GM20000 (cell line): ENCODE measurements at regions not wholly inside any gene's neighbourhood (a gene's known extent, or its start where the extent isn't known, plus 50 kb on each side); places are given as distances from the start of the nearest gene placed in this dataset.

Experiments
- DNase-seq: peaks from one replicate; pipeline ENCODE4 v3.0.0; 2012; ENCODE audit warnings: low spot score
- TF ChIP-seq, protein P1 (sequence below): IDR thresholded peaks from 2 replicates; pipeline ENCODE4 v1.5.1; 2012; ENCODE audit warnings: mild to moderate bottlenecking, control low read depth; ENCODE audit errors: extremely low read depth, missing control alignments

GRCh38 chr1:78787544-78787943 lies 137.9 kb downstream of the IFI44 start:
- TF ChIP-seq, protein P1, sequence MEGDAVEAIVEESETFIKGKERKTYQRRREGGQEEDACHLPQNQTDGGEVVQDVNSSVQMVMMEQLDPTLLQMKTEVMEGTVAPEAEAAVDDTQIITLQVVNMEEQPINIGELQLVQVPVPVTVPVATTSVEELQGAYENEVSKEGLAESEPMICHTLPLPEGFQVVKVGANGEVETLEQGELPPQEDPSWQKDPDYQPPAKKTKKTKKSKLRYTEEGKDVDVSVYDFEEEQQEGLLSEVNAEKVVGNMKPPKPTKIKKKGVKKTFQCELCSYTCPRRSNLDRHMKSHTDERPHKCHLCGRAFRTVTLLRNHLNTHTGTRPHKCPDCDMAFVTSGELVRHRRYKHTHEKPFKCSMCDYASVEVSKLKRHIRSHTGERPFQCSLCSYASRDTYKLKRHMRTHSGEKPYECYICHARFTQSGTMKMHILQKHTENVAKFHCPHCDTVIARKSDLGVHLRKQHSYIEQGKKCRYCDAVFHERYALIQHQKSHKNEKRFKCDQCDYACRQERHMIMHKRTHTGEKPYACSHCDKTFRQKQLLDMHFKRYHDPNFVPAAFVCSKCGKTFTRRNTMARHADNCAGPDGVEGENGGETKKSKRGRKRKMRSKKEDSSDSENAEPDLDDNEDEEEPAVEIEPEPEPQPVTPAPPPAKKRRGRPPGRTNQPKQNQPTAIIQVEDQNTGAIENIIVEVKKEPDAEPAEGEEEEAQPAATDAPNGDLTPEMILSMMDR, result no peak
- no peak for DNase-seq

- no peak for DNase-seq
- TF ChIP-seq, protein P1, result no peak
Measured at GRCh38 chr1:78790174-78790573, 140.5 kb downstream of the IFI44 start.

DNA sequence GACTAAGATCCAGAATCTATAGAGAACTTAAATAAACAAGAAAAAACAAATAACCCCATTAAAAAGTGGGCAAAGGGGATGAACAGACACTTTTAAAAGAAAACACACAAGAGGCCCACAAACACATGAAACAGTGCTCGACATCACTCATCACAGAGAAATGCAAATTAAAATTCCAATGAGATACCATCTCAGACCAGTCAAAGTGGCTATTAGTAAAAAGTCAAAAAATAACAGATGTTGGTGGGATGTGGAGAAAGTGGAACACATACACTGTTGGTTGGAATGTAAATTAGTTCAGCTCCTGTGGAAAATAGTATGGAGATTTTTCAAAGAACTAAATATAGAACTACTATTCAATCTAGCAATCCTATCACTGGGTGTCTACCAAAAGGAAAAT lies 143.1 kb downstream of the IFI44 start:
- TF ChIP-seq, protein P1, result no peak
- DNase-seq, result no peak

GRCh38 chr1:78797108-78797781 lies 147.6 kb downstream of the IFI44 start:
- TF ChIP-seq, protein P1, result no peak
- no peak for DNase-seq

GRCh38 chr1:78799926-78800325 lies 150.3 kb downstream of the IFI44 start:
- TF ChIP-seq, protein P1, result no peak
- no peak for DNase-seq

- TF ChIP-seq, protein P1, result no peak
- DNase-seq, result no peak
Measured at GRCh38 chr1:78814176-78814575, 164.5 kb downstream of the IFI44 start.

DNA sequence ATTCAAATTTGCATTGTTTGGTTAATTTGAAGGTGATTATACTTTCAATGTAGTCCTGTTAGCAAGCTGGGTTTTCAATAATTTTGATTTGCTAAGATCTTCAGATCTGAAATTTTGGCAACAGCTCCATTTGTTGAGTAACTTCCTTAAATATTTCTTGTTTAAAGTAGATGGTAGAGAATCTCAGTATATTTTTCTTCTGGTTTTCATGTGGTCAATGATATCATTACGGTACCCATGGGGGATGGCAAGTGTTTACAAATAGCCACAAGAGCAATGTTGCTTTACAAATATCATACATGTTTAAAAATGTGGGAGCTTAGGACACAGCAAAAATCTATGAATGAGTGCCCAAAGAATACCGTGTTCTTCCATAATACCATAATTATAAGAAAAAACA lies 175.9 kb downstream of the IFI44 start:
- DNase-seq, result no peak
- TF ChIP-seq, protein P1, result no peak
